ENCODE measurements at regions not wholly inside any gene's neighbourhood (a gene's known extent, or its start where the extent isn't known, plus 50 kb on each side); places are given as distances from the start of the nearest gene placed in this dataset.
A peak's percentile ranks its signal among the peaks of the same experiment; 100 is the strongest.

GRCh38 chr11:10358696-10359095 is 53.8 kb downstream of the ADM start:
- no peaks in the 10 kb centered on the region for H3K9me3 ChIP-seq (ENCODE audit: control insufficient read depth, low read depth, low read length)
- DNase-seq: no peak
- no CpG with 5 or more reads among the region's 4 CpGs for WGBS (ENCODE audit: insufficient coverage, low lambda C conversion rate)
- H3K4me1 ChIP-seq (ENCODE audit: control insufficient read depth, insufficient read depth, low read length): no peaks in the 10 kb centered on the region
- no peaks in the 10 kb centered on the region for H3K27me3 ChIP-seq (ENCODE audit: control insufficient read depth, insufficient read depth, low read length)
- H3K4me3 ChIP-seq (ENCODE audit: low read length): no peak overlapping the region
- no peak overlapping the region for H3K27ac ChIP-seq (ENCODE audit: low read length)
- no peaks in the 10 kb centered on the region for H3K36me3 ChIP-seq (ENCODE audit: control insufficient read depth, insufficient read depth, low read length)

GRCh38 chr11:10359171-10359570 is 54.3 kb downstream of the ADM start:
- WGBS (ENCODE audit: insufficient coverage, low lambda C conversion rate): 88% methylated on average over 1 of the region's 1 CpG
- H3K4me1 ChIP-seq (ENCODE audit: control insufficient read depth, insufficient read depth, low read length): no peaks in the 10 kb centered on the region
- DNase-seq: no peak
- H3K36me3 ChIP-seq (ENCODE audit: control insufficient read depth, insufficient read depth, low read length): no peaks in the 10 kb centered on the region
- no peak overlapping the region for H3K27ac ChIP-seq (ENCODE audit: low read length)
- no peak overlapping the region for H3K4me3 ChIP-seq (ENCODE audit: low read length)
- H3K9me3 ChIP-seq (ENCODE audit: control insufficient read depth, low read depth, low read length): no peaks in the 10 kb centered on the region
- H3K27me3 ChIP-seq (ENCODE audit: control insufficient read depth, insufficient read depth, low read length): no peaks in the 10 kb centered on the region

DNA sequence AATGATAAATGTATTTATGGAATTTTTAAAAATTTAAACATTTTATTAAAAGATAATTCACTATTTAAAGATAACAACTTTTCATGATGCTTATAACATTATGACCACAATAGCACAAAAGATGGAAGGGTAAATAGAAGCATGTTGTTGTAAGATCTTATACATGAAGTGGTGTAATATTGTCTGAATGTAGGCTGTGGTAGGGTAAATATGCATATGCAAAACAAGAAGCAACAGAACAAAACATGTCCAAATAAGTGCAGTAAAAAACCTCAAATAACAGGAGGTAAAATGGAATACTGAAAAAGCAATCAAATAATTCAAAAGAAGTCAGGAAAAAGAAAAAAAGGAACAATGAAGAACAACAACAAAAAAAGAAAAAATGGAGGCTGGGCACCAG is 56.0 kb downstream of the ADM start:
- Histone ChIP-seq H3K27me3 (ENCODE audit: control insufficient read depth, insufficient read depth, low read length) (no peaks in the 10 kb centered on the region), H3K27ac (ENCODE audit: low read length) (no peak overlapping the region), H3K4me3 (ENCODE audit: low read length) (no peak overlapping the region), H3K36me3 (ENCODE audit: control insufficient read depth, insufficient read depth, low read length) (no peaks in the 10 kb centered on the region), H3K9me3 (ENCODE audit: control insufficient read depth, low read depth, low read length) (no peaks in the 10 kb centered on the region), H3K4me1 (ENCODE audit: control insufficient read depth, insufficient read depth, low read length) (no peaks in the 10 kb centered on the region)
- DNase-seq: no peak

DNA sequence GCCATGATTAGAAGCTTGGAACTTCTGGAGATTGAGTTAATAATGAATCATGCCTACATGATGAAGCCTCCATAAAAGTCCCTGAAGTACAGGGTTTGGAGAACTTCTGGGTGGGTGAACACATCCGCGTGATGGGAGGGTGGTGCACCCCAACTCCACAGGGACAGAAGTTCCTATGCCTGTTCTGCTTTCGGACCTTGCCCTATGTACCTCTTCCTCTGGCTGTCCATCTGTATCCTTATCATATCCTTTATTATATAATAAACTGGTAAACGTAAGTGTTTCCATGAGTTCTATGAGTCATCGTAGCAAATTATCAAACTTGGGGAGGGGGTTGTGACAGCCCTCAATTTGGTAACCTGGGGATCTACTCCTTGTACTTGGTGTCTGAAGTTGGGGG is 60.2 kb downstream of the ADM start:
- Histone ChIP-seq H3K36me3 (ENCODE audit: control insufficient read depth, insufficient read depth, low read length) (no peaks in the 10 kb centered on the region), H3K4me1 (ENCODE audit: control insufficient read depth, insufficient read depth, low read length) (peaks cover 6% of the 10 kb centered on the region), H3K27ac (ENCODE audit: low read length) (no peak overlapping the region), H3K4me3 (ENCODE audit: low read length) (no peak overlapping the region), H3K27me3 (ENCODE audit: control insufficient read depth, insufficient read depth, low read length) (no peaks in the 10 kb centered on the region), H3K9me3 (ENCODE audit: control insufficient read depth, low read depth, low read length) (no peaks in the 10 kb centered on the region)
- no CpG with 5 or more reads among the region's 5 CpGs for WGBS (ENCODE audit: insufficient coverage, low lambda C conversion rate)
- peak in 1 of 2 donors; percentile 26 for DNase-seq

- Histone ChIP-seq H3K9me3 (ENCODE audit: control insufficient read depth, low read depth, low read length) (no peaks in the 10 kb centered on the region), H3K36me3 (ENCODE audit: control insufficient read depth, insufficient read depth, low read length) (no peaks in the 10 kb centered on the region), H3K27me3 (ENCODE audit: control insufficient read depth, insufficient read depth, low read length) (no peaks in the 10 kb centered on the region), H3K27ac (ENCODE audit: low read length) (no peak overlapping the region), H3K4me1 (ENCODE audit: control insufficient read depth, insufficient read depth, low read length) (peaks cover 6% of the 10 kb centered on the region), H3K4me3 (ENCODE audit: low read length) (no peak overlapping the region)
- WGBS (ENCODE audit: insufficient coverage, low lambda C conversion rate): no CpG with 5 or more reads among the region's 8 CpGs
- peak; percentile 80 to 82 for DNase-seq
Measured at GRCh38 chr11:10366568-10367331, 61.9 kb downstream of the ADM start.

- Histone ChIP-seq H3K27ac (ENCODE audit: low read length) (no peak overlapping the region), H3K9me3 (ENCODE audit: control insufficient read depth, low read depth, low read length) (no peaks in the 10 kb centered on the region), H3K36me3 (ENCODE audit: control insufficient read depth, insufficient read depth, low read length) (no peaks in the 10 kb centered on the region), H3K27me3 (ENCODE audit: control insufficient read depth, insufficient read depth, low read length) (no peaks in the 10 kb centered on the region), H3K4me1 (ENCODE audit: control insufficient read depth, insufficient read depth, low read length) (peaks cover under 1% of the 10 kb centered on the region), H3K4me3 (ENCODE audit: low read length) (no peak overlapping the region)
- WGBS (ENCODE audit: insufficient coverage, low lambda C conversion rate): 80% methylated on average over 1 of the region's 7 CpGs
- DNase-seq: no peak
Measured at GRCh38 chr11:10371926-10372641, 67.2 kb downstream of the ADM start.

GRCh38 chr11:10373340-10373739 is 68.5 kb downstream of the ADM start:
- Histone ChIP-seq H3K27me3 (ENCODE audit: control insufficient read depth, insufficient read depth, low read length) (peaks cover under 1% of the 10 kb centered on the region), H3K27ac (ENCODE audit: low read length) (no peak overlapping the region), H3K4me1 (ENCODE audit: control insufficient read depth, insufficient read depth, low read length) (no peaks in the 10 kb centered on the region), H3K36me3 (ENCODE audit: control insufficient read depth, insufficient read depth, low read length) (no peaks in the 10 kb centered on the region), H3K9me3 (ENCODE audit: control insufficient read depth, low read depth, low read length) (no peaks in the 10 kb centered on the region), H3K4me3 (ENCODE audit: low read length) (no peak overlapping the region)
- WGBS (ENCODE audit: insufficient coverage, low lambda C conversion rate): no CpG with 5 or more reads among the region's 3 CpGs
- DNase-seq: no peak

DNA sequence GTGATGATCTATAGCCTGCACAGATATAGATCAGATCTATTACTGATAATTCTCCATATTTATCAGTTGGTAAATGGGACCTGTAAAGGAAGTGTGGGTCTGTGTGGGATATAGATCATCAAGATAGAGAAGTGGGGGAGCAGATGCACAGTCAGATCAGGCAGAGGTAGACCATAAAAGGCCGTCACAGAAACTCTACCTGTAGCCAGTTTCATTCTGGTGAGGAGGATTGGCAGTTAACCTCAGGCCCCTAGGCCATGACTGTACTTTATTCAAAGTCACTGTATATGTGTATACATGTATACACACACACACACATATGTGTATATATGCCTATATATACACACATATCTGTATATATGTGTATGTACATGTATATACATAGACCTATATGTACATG is 69.1 kb downstream of the ADM start:
- no CpG with 5 or more reads among the region's 1 CpG for WGBS (ENCODE audit: insufficient coverage, low lambda C conversion rate)
- no peak overlapping the region for H3K27ac ChIP-seq (ENCODE audit: low read length)

GRCh38 chr11:10374386-10374785 is 69.5 kb downstream of the ADM start:
- no peak for DNase-seq
- H3K27ac ChIP-seq (ENCODE audit: low read length): no peak overlapping the region
- no peak overlapping the region for H3K4me3 ChIP-seq (ENCODE audit: low read length)
- no peaks in the 10 kb centered on the region for H3K36me3 ChIP-seq (ENCODE audit: control insufficient read depth, insufficient read depth, low read length)
- no peaks in the 10 kb centered on the region for H3K9me3 ChIP-seq (ENCODE audit: control insufficient read depth, low read depth, low read length)
- H3K4me1 ChIP-seq (ENCODE audit: control insufficient read depth, insufficient read depth, low read length): no peaks in the 10 kb centered on the region
- peaks cover 3% of the 10 kb centered on the region for H3K27me3 ChIP-seq (ENCODE audit: control insufficient read depth, insufficient read depth, low read length)
- no CpG with 5 or more reads among the region's 1 CpG for WGBS (ENCODE audit: insufficient coverage, low lambda C conversion rate)

More for the DNA sequence above, 69.1 kb downstream of the ADM start:
- Histone ChIP-seq H3K4me1 (ENCODE audit: control insufficient read depth, insufficient read depth, low read length) (no peaks in the 10 kb centered on the region), H3K4me3 (ENCODE audit: low read length) (no peak overlapping the region), H3K27me3 (ENCODE audit: control insufficient read depth, insufficient read depth, low read length) (peaks cover 3% of the 10 kb centered on the region), H3K36me3 (ENCODE audit: control insufficient read depth, insufficient read depth, low read length) (no peaks in the 10 kb centered on the region), H3K9me3 (ENCODE audit: control insufficient read depth, low read depth, low read length) (no peaks in the 10 kb centered on the region)
- no peak for DNase-seq

- peaks cover 3% of the 10 kb centered on the region for H3K27me3 ChIP-seq (ENCODE audit: control insufficient read depth, insufficient read depth, low read length)
- no peaks in the 10 kb centered on the region for H3K4me1 ChIP-seq (ENCODE audit: control insufficient read depth, insufficient read depth, low read length)
- 36% methylated on average over 2 of the region's 5 CpGs for WGBS (ENCODE audit: insufficient coverage, low lambda C conversion rate)
- H3K27ac ChIP-seq (ENCODE audit: low read length): no peak overlapping the region
- no peaks in the 10 kb centered on the region for H3K9me3 ChIP-seq (ENCODE audit: control insufficient read depth, low read depth, low read length)
- no peak overlapping the region for H3K4me3 ChIP-seq (ENCODE audit: low read length)
- no peaks in the 10 kb centered on the region for H3K36me3 ChIP-seq (ENCODE audit: control insufficient read depth, insufficient read depth, low read length)
- DNase-seq: no peak
Measured at GRCh38 chr11:10375280-10375971, 70.6 kb downstream of the ADM start.

Data from large intestine (tissue), 3 donors.